ENCODE measurements at regions not wholly inside any gene's neighbourhood (a gene's known extent, or its start where the extent isn't known, plus 50 kb on each side); places are given as distances from the start of the nearest gene placed in this dataset.

GRCh38 chr6:112502351-112503090 is 155.4 kb downstream of the RFPL4B start:
- TF ChIP-seq POLR2AphosphoS5 (IDR thresholded peaks at IDR 0.05; ENCODE audit: low read depth) = no peak
- no peak for TF ChIP-seq CTCF (IDR thresholded peaks at IDR 0.05; ENCODE audit: insufficient read depth, low read length)
- no peak for TF ChIP-seq GABPA (IDR thresholded peaks at IDR 0.05; ENCODE audit: low read depth)
- no peak for TF ChIP-seq SPI1 (IDR thresholded peaks at IDR 0.05; ENCODE audit: borderline replicate concordance, low read depth)
- TF ChIP-seq, protein P1, sequence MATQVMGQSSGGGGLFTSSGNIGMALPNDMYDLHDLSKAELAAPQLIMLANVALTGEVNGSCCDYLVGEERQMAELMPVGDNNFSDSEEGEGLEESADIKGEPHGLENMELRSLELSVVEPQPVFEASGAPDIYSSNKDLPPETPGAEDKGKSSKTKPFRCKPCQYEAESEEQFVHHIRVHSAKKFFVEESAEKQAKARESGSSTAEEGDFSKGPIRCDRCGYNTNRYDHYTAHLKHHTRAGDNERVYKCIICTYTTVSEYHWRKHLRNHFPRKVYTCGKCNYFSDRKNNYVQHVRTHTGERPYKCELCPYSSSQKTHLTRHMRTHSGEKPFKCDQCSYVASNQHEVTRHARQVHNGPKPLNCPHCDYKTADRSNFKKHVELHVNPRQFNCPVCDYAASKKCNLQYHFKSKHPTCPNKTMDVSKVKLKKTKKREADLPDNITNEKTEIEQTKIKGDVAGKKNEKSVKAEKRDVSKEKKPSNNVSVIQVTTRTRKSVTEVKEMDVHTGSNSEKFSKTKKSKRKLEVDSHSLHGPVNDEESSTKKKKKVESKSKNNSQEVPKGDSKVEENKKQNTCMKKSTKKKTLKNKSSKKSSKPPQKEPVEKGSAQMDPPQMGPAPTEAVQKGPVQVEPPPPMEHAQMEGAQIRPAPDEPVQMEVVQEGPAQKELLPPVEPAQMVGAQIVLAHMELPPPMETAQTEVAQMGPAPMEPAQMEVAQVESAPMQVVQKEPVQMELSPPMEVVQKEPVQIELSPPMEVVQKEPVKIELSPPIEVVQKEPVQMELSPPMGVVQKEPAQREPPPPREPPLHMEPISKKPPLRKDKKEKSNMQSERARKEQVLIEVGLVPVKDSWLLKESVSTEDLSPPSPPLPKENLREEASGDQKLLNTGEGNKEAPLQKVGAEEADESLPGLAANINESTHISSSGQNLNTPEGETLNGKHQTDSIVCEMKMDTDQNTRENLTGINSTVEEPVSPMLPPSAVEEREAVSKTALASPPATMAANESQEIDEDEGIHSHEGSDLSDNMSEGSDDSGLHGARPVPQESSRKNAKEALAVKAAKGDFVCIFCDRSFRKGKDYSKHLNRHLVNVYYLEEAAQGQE (IDR thresholded peaks at IDR 0.05; ENCODE audit: insufficient replicate concordance, low read depth) = no peak
- no peak for DNase-seq (ENCODE audit: low read depth in 1 of 2, low spot score in 1 of 2)
- H3K27me3 ChIP-seq (ENCODE audit: insufficient read depth, poor library complexity, severe bottlenecking) = no peaks in the 10 kb centered on the region
- no peak overlapping the region for H3K27ac ChIP-seq (replicated peaks)
- H3K4me3 ChIP-seq (replicated peaks; ENCODE audit: insufficient read depth, low read length) = no peak overlapping the region

DNA sequence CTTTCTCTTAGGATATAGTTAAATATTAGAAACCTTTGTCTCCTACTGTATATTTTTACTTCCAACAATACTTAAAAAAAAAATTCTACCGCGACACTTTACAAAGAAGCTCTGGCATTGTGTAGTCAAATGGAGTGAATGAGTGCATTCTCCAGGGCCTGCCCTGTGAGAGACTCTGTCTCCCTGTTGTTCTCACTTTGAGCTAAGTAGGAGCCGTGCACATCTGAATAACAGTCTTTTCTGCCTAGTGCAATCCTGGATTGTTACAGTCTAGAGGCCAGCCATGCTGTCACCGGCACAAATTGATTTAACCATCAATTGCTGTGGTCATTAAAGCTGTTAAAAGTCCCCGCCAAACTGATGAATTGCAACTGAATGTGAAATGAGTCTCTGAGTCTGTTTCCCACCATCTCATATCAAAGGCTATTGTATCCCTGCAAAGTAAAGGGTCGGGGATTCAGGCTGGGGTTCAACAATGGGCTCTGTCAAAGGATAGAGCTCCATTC is 156.0 kb downstream of the RFPL4B start:
- no peak for DNase-seq (ENCODE audit: low read depth in 1 of 2, low spot score in 1 of 2)
- Histone ChIP-seq H3K27ac (replicated peaks) (no peak overlapping the region), H3K27me3 (ENCODE audit: insufficient read depth, poor library complexity, severe bottlenecking) (no peaks in the 10 kb centered on the region), H3K4me3 (replicated peaks; ENCODE audit: insufficient read depth, low read length) (no peak overlapping the region)
- TF ChIP-seq GABPA (IDR thresholded peaks at IDR 0.05; ENCODE audit: low read depth) = no peak
- TF ChIP-seq, protein P1 (IDR thresholded peaks at IDR 0.05; ENCODE audit: insufficient replicate concordance, low read depth) = no peak
- no peak for TF ChIP-seq POLR2AphosphoS5 (IDR thresholded peaks at IDR 0.05; ENCODE audit: low read depth)
- TF ChIP-seq CTCF (IDR thresholded peaks at IDR 0.05; ENCODE audit: insufficient read depth, low read length) = no peak
- no peak for TF ChIP-seq SPI1 (IDR thresholded peaks at IDR 0.05; ENCODE audit: borderline replicate concordance, low read depth)

GRCh38 chr6:112504621-112505020 is 157.5 kb downstream of the RFPL4B start:
- TF ChIP-seq SPI1 (IDR thresholded peaks at IDR 0.05; ENCODE audit: borderline replicate concordance, low read depth) (no peak), GABPA (IDR thresholded peaks at IDR 0.05; ENCODE audit: low read depth) (no peak), CTCF (IDR thresholded peaks at IDR 0.05; ENCODE audit: insufficient read depth, low read length) (no peak), POLR2AphosphoS5 (IDR thresholded peaks at IDR 0.05; ENCODE audit: low read depth) (no peak)
- TF ChIP-seq, protein P1 (IDR thresholded peaks at IDR 0.05; ENCODE audit: insufficient replicate concordance, low read depth) = no peak
- no peak for DNase-seq (ENCODE audit: low read depth in 1 of 2, low spot score in 1 of 2)
- H3K27ac ChIP-seq (replicated peaks) = no peak overlapping the region

More at GRCh38 chr6:112504621-112505020, 157.5 kb downstream of the RFPL4B start:
- no peak overlapping the region for H3K4me3 ChIP-seq (replicated peaks; ENCODE audit: insufficient read depth, low read length)
- no peaks in the 10 kb centered on the region for H3K27me3 ChIP-seq (ENCODE audit: insufficient read depth, poor library complexity, severe bottlenecking)
